Hepatocyte (in vitro differentiated cells): ENCODE measurements at regions not wholly inside any gene's neighbourhood (a gene's known extent, or its start where the extent isn't known, plus 50 kb on each side); places are given as distances from the start of the nearest gene placed in this dataset.
"Not testable (repeated sequence)": the region's sequence is repeated elsewhere in the genome, so short reads cannot be mapped to it uniquely, and the experiment has no call there.

ENCODE experiments used
- DNase-seq: peaks from one replicate; pipeline ENCODE4 v3.0.0-alpha.2; 2016; ENCODE audit warnings: low spot score
- H2AFZ ChIP-seq: fragments of 200-600 bp; sonication (generic); 2 replicates; pipeline ENCODE4 v1.6.0; 2016; ENCODE audit warnings: antibody characterized with exemption, mild to moderate bottlenecking
- H3K27ac ChIP-seq: fragments of 200-600 bp; sonication (generic); 2 replicates; pipeline ENCODE4 v1.5.1; 2016; ENCODE audit warnings: mild to moderate bottlenecking
- H3K27me3 ChIP-seq: fragments of 200-600 bp; sonication (generic); 2 replicates; pipeline ENCODE4 v1.6.1; 2016
- H3K36me3 ChIP-seq: fragments of 200-600 bp; sonication (generic); replicated peaks from 2 replicates; pipeline ENCODE4 v1.5.1; 2016; ENCODE audit warnings: low read depth; ENCODE audit not compliant: insufficient read depth
- H3K4me1 ChIP-seq: fragments of 200-600 bp; sonication (generic); 2 replicates; pipeline ENCODE4 v1.5.1; 2016; ENCODE audit warnings: mild to moderate bottlenecking, moderate library complexity; ENCODE audit not compliant: insufficient read depth
- H3K4me2 ChIP-seq: fragments of 200-600 bp; sonication (generic); 2 replicates; pipeline ENCODE4 v1.6.0; 2016
- H3K4me3 ChIP-seq: fragments of 200-600 bp; sonication (generic); 2 replicates; pipeline ENCODE4 v1.5.1; 2016; ENCODE audit warnings: mild to moderate bottlenecking
- H3K79me2 ChIP-seq: fragments of 200-600 bp; sonication (generic); 2 replicates; pipeline ENCODE4 v1.6.0; 2017; ENCODE audit warnings: mild to moderate bottlenecking
- H3K9me2 ChIP-seq: fragments of 200-600 bp; sonication (generic); replicated peaks from 2 replicates; pipeline ENCODE4 v1.6.0; 2017; ENCODE audit warnings: mild to moderate bottlenecking; ENCODE audit not compliant: insufficient read depth
- H3K9me3 ChIP-seq: fragments of 200-600 bp; sonication (generic); 2 replicates; pipeline ENCODE4 v1.5.1; 2016; ENCODE audit warnings: low read depth, mild to moderate bottlenecking
- H4K20me1 ChIP-seq: fragments of 200-600 bp; sonication (generic); 2 replicates; pipeline ENCODE4 v1.6.0; 2016; ENCODE audit warnings: mild to moderate bottlenecking; ENCODE audit not compliant: insufficient read depth, poor library complexity, severe bottlenecking
- EZH2 ChIP-seq: fragments of 200-600 bp; sonication (generic); IDR thresholded peaks from 2 replicates; pipeline ENCODE4 v1.6.1; 2016; ENCODE audit warnings: antibody characterized with exemption, mild to moderate bottlenecking, borderline replicate concordance
- EZH2phosphoT487 ChIP-seq: fragments of 200-600 bp; sonication (generic); IDR thresholded peaks from one replicate; pipeline ENCODE4 v1.6.1; 2018; ENCODE audit warnings: antibody characterized with exemption, mild to moderate bottlenecking, low read depth, moderate library complexity; ENCODE audit not compliant: unreplicated experiment, severe bottlenecking
- WGBS: methylation state at CpG from one replicate; pipeline ENCODE4 v1.1.6; 2016; ENCODE audit warnings: low lambda C conversion rate; ENCODE audit errors: missing lambda C conversion rate; 5-methylcytosine and 5-hydroxymethylcytosine counted together
- TF ChIP-seq, protein P1 (sequence below): fragments of 200-600 bp; sonication (generic); IDR thresholded peaks from 2 replicates; pipeline ENCODE4 v1.5.1; 2016; ENCODE audit warnings: antibody characterized with exemption, mild to moderate bottlenecking; ENCODE audit not compliant: poor library complexity

GRCh38 chr6:151695156-151695555, 112.3 kb upstream of the ESR1 start:
- H3K27me3 ChIP-seq, result no peaks in the 10 kb centered on the region
- H3K79me2 ChIP-seq, result no peaks in the 10 kb centered on the region
- no peaks in the 10 kb centered on the region for H3K36me3 ChIP-seq
- no peak for TF ChIP-seq EZH2
- no peak for TF ChIP-seq EZH2phosphoT487
- TF ChIP-seq, protein P1, sequence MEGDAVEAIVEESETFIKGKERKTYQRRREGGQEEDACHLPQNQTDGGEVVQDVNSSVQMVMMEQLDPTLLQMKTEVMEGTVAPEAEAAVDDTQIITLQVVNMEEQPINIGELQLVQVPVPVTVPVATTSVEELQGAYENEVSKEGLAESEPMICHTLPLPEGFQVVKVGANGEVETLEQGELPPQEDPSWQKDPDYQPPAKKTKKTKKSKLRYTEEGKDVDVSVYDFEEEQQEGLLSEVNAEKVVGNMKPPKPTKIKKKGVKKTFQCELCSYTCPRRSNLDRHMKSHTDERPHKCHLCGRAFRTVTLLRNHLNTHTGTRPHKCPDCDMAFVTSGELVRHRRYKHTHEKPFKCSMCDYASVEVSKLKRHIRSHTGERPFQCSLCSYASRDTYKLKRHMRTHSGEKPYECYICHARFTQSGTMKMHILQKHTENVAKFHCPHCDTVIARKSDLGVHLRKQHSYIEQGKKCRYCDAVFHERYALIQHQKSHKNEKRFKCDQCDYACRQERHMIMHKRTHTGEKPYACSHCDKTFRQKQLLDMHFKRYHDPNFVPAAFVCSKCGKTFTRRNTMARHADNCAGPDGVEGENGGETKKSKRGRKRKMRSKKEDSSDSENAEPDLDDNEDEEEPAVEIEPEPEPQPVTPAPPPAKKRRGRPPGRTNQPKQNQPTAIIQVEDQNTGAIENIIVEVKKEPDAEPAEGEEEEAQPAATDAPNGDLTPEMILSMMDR, result no peak
- no peak overlapping the region for H3K27ac ChIP-seq
- H3K4me1 ChIP-seq, result no peaks in the 10 kb centered on the region
- no peaks in the 10 kb centered on the region for H4K20me1 ChIP-seq
- no peak overlapping the region for H2AFZ ChIP-seq
- H3K9me2 ChIP-seq, result no peaks in the 10 kb centered on the region
- DNase-seq, result no peak
- H3K9me3 ChIP-seq, result no peaks in the 10 kb centered on the region
- no peak overlapping the region for H3K4me2 ChIP-seq
- no peak overlapping the region for H3K4me3 ChIP-seq

- not testable (repeated sequence) for H3K4me2 ChIP-seq, H3K9me3 ChIP-seq, DNase-seq, H3K27me3 ChIP-seq, H3K4me1 ChIP-seq, H3K9me2 ChIP-seq, H4K20me1 ChIP-seq, H3K36me3 ChIP-seq, H3K27ac ChIP-seq, H3K79me2 ChIP-seq, H2AFZ ChIP-seq, H3K4me3 ChIP-seq
- 90% methylated on average over 4 of the region's 4 CpGs for WGBS
Observed at GRCh38 chr6:151696302-151696701, 111.2 kb upstream of the ESR1 start.

GRCh38 chr6:151698931-151699700, 108.4 kb upstream of the ESR1 start:
- no peaks in the 10 kb centered on the region for H3K9me2 ChIP-seq
- WGBS, result 91% methylated on average over 5 of the region's 5 CpGs
- no peak overlapping the region for H2AFZ ChIP-seq
- no peaks in the 10 kb centered on the region for H3K9me3 ChIP-seq
- DNase-seq, result no peak
- H3K4me3 ChIP-seq, result no peak overlapping the region
- H3K4me2 ChIP-seq, result no peak overlapping the region
- H3K79me2 ChIP-seq, result no peaks in the 10 kb centered on the region
- no peaks in the 10 kb centered on the region for H3K27me3 ChIP-seq
- no peaks in the 10 kb centered on the region for H3K4me1 ChIP-seq
- H3K27ac ChIP-seq, result no peak overlapping the region
- H4K20me1 ChIP-seq, result no peaks in the 10 kb centered on the region
- TF ChIP-seq, protein P1, result no peak
- TF ChIP-seq EZH2phosphoT487, result no peak
- no peak for TF ChIP-seq EZH2
- H3K36me3 ChIP-seq, result no peaks in the 10 kb centered on the region

DNA sequence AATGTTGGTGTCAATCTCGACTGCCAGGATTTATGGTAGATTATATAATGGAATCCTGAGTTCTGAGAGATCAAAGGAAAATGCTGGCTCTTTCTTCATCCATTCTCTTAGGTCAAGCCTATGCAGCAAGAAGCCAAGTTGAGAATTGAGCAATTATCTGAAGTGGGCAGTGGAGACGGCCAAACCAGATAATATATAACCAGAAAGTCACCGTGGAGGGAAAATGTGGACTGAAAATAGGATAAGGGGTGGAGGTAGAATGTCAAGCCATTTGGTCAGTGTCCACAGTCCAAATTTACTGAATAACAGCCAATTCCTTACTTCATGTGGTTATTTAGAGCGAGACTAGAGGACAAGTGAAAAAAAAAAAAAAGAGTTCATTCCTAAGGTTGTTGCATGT, 107.8 kb upstream of the ESR1 start:
- H3K9me3 ChIP-seq, result no peaks in the 10 kb centered on the region
- H3K4me1 ChIP-seq, result no peaks in the 10 kb centered on the region
- no peak for DNase-seq
- no peak overlapping the region for H2AFZ ChIP-seq
- no peaks in the 10 kb centered on the region for H4K20me1 ChIP-seq
- H3K79me2 ChIP-seq, result no peaks in the 10 kb centered on the region
- WGBS, result 70% methylated on average over 4 of the region's 4 CpGs
- no peak overlapping the region for H3K4me3 ChIP-seq
- H3K36me3 ChIP-seq, result no peaks in the 10 kb centered on the region
- TF ChIP-seq EZH2, result no peak
- no peak for TF ChIP-seq EZH2phosphoT487
- TF ChIP-seq, protein P1, result no peak
- no peak overlapping the region for H3K4me2 ChIP-seq
- H3K27ac ChIP-seq, result no peak overlapping the region
- no peaks in the 10 kb centered on the region for H3K27me3 ChIP-seq
- H3K9me2 ChIP-seq, result no peaks in the 10 kb centered on the region
